Gastrocnemius medialis (tissue), 4 donors: ENCODE measurements at regions not wholly inside any gene's neighbourhood (a gene's known extent, or its start where the extent isn't known, plus 50 kb on each side); places are given as distances from the start of the nearest gene placed in this dataset.

Source experiments
- CTCF ChIP-seq, 5 experiments: fragments of 450-650 bp in 3 of 5; fragments of 200-600 bp in 2 of 5; sonication (generic) in 2 of 5; IDR thresholded peaks in 4 of 5; conservative IDR thresholded peaks in 1 of 5; 1 replicate in 4 of 5; 2 replicates in 1 of 5; pipeline ENCODE4 v1.5.1; 2016 to 2019; ENCODE audit warnings: antibody characterized with exemption in 5 of 5, mild to moderate bottlenecking in 3 of 5, moderate library complexity in 3 of 5
- POLR2A ChIP-seq, 2 donors: fragments of 450-650 bp; IDR thresholded peaks; one replicate each; pipeline ENCODE4 v1.6.1; 2017; ENCODE audit warnings: antibody characterized with exemption in 2 of 2, mild to moderate bottlenecking in 2 of 2, moderate library complexity in 2 of 2

- TF ChIP-seq CTCF (IDR thresholded peaks at IDR 0.05 in 4 of 5, conservative IDR thresholded peaks at IDR 0.05 in 1 of 5) (no peak), POLR2A (IDR thresholded peaks at IDR 0.05) (no peak)
Measured at GRCh38 chr5:60545551-60545950, 154.4 kb downstream of the DEPDC1B start.
